Tibial artery (tissue), 4 donors: ENCODE measurements at regions not wholly inside any gene's neighbourhood (a gene's known extent, or its start where the extent isn't known, plus 50 kb on each side); places are given as distances from the start of the nearest gene placed in this dataset.

Source experiments
- DNase-seq, 2 donors: peaks; one replicate each; pipeline ENCODE4 v3.0.0-alpha.2; 2019
- H3K27ac ChIP-seq, 2 donors: fragments of 200-600 bp; sonication (generic) in 1 of 2; 1 replicate in 1 of 2; 2 replicates in 1 of 2; pipeline ENCODE4 v1.5.1; 2018 to 2019; ENCODE audit warnings: mild to moderate bottlenecking in 1 of 2
- H3K27me3 ChIP-seq, 2 donors: fragments of 200-600 bp; sonication (generic) in 1 of 2; one replicate each; pipeline versions ENCODE4 v1.5.1 to v1.6.0; 2016 to 2019
- H3K36me3 ChIP-seq, 3 donors: fragments of 200-600 bp; sonication (generic) in 2 of 3; one replicate each; pipeline ENCODE4 v1.5.1; 2016 to 2019; ENCODE audit warnings: mild to moderate bottlenecking in 2 of 3
- H3K4me1 ChIP-seq, 4 donors: fragments of 200-600 bp; sonication (generic) in 2 of 4; 1 replicate in 3 of 4; 2 replicates in 1 of 4; pipeline ENCODE4 v1.5.1; 2016 to 2019
- H3K4me3 ChIP-seq, 2 donors: fragments of 200-600 bp; sonication (generic) in 1 of 2; 1 replicate in 1 of 2; 2 replicates in 1 of 2; pipeline ENCODE4 v1.5.1; 2018 to 2019; ENCODE audit warnings: mild to moderate bottlenecking in 2 of 2
- H3K9me3 ChIP-seq, 3 donors: fragments of 200-600 bp; sonication (generic) in 1 of 3; one replicate each; pipeline ENCODE4 v1.5.1; 2016 to 2019
- CTCF ChIP-seq, 2 experiments: fragments of 200-600 bp in 1 of 2; fragments of 450-650 bp in 1 of 2; IDR thresholded peaks; one replicate each; pipeline ENCODE4 v1.5.1; 2017 to 2019; ENCODE audit warnings: antibody characterized with exemption in 2 of 2, mild to moderate bottlenecking in 1 of 2, moderate library complexity in 1 of 2
- intact Hi-C: fragments of 100-400 bp; cut with DNase I; formaldehyde crosslinking; loops from one replicate; pipeline ENCODE4 v1.15.0; 2023; ENCODE audit warnings: low total_unique reads

GRCh38 chr5:4086081-4086480 lies 490.4 kb downstream of the IRX1 start:
- no peaks in the 10 kb centered on the region for H3K4me1 ChIP-seq
- no peaks in the 10 kb centered on the region for H3K36me3 ChIP-seq
- no peak overlapping the region for H3K4me3 ChIP-seq
- no peaks in the 10 kb centered on the region for H3K27me3 ChIP-seq
- DNase-seq, result no peak
- TF ChIP-seq CTCF (IDR thresholded peaks at IDR 0.05), result no peak
- intact Hi-C loops, result no loop called here
- H3K9me3 ChIP-seq, result no peaks in the 10 kb centered on the region
- no peak overlapping the region for H3K27ac ChIP-seq

GRCh38 chr5:4087110-4087509 lies 491.5 kb downstream of the IRX1 start:
- H3K36me3 ChIP-seq, result no peaks in the 10 kb centered on the region
- TF ChIP-seq CTCF (IDR thresholded peaks at IDR 0.05), result no peak
- intact Hi-C loops, result no loop called here
- no peaks in the 10 kb centered on the region for H3K9me3 ChIP-seq
- H3K27ac ChIP-seq, result no peak overlapping the region
- DNase-seq, result no peak
- no peaks in the 10 kb centered on the region for H3K27me3 ChIP-seq
- H3K4me1 ChIP-seq, result no peaks in the 10 kb centered on the region
- no peak overlapping the region for H3K4me3 ChIP-seq

- Histone ChIP-seq H3K4me3 (no peak overlapping the region), H3K4me1 (no peaks in the 10 kb centered on the region), H3K27me3 (no peaks in the 10 kb centered on the region), H3K27ac (no peak overlapping the region), H3K9me3 (no peaks in the 10 kb centered on the region), H3K36me3 (no peaks in the 10 kb centered on the region)
- DNase-seq, result no peak
- intact Hi-C loops, result no loop called here
- no peak for TF ChIP-seq CTCF (IDR thresholded peaks at IDR 0.05)
Observed at GRCh38 chr5:4089087-4089486, 493.5 kb downstream of the IRX1 start.

- Histone ChIP-seq H3K27ac (no peak overlapping the region), H3K4me1 (no peaks in the 10 kb centered on the region), H3K27me3 (no peaks in the 10 kb centered on the region), H3K4me3 (no peak overlapping the region), H3K9me3 (no peaks in the 10 kb centered on the region), H3K36me3 (no peaks in the 10 kb centered on the region)
- no peak for DNase-seq
- TF ChIP-seq CTCF (IDR thresholded peaks at IDR 0.05), result no peak
- intact Hi-C loops, result no loop called here
Observed at GRCh38 chr5:4093236-4093635, 497.6 kb downstream of the IRX1 start.

GRCh38 chr5:4093970-4094369 lies 498.3 kb downstream of the IRX1 start:
- TF ChIP-seq CTCF (IDR thresholded peaks at IDR 0.05), result no peak
- Histone ChIP-seq H3K36me3 (no peaks in the 10 kb centered on the region), H3K4me3 (no peak overlapping the region), H3K9me3 (no peaks in the 10 kb centered on the region), H3K4me1 (no peaks in the 10 kb centered on the region), H3K27me3 (no peaks in the 10 kb centered on the region), H3K27ac (no peak overlapping the region)
- no peak for DNase-seq
- intact Hi-C loops, result no loop called here

GRCh38 chr5:4095918-4096630 lies 500.4 kb downstream of the IRX1 start:
- no peak overlapping the region for H3K27ac ChIP-seq
- H3K36me3 ChIP-seq, result no peaks in the 10 kb centered on the region
- TF ChIP-seq CTCF (IDR thresholded peaks at IDR 0.05), result no peak
- no peak overlapping the region for H3K4me3 ChIP-seq
- DNase-seq, result no peak
- intact Hi-C loops, result no loop called here
- H3K9me3 ChIP-seq, result no peaks in the 10 kb centered on the region
- H3K4me1 ChIP-seq, result no peaks in the 10 kb centered on the region
- no peaks in the 10 kb centered on the region for H3K27me3 ChIP-seq
